ENCODE measurements at regions not wholly inside any gene's neighbourhood (a gene's known extent, or its start where the extent isn't known, plus 50 kb on each side); places are given as distances from the start of the nearest gene placed in this dataset.

GRCh38 chr2:7933672-7934071, 748.2 kb upstream of the ID2 start:
- peaks cover 2% of the 10 kb centered on the region; the same call in 1 of the 2 replicates for H3K27me3 Mint-ChIP-seq (ENCODE audit: low read depth)

More at GRCh38 chr2:7933672-7934071, 748.2 kb upstream of the ID2 start:
- H2AFZ ChIP-seq (ENCODE audit: low read length), result no peak overlapping the region
- no peak overlapping the region for H3K23ac ChIP-seq (ENCODE audit: insufficient read length, low read depth, low read length)
- H2BK15ac ChIP-seq (ENCODE audit: low read depth, low read length), result no peak overlapping the region
- H3K4ac ChIP-seq (ENCODE audit: low read depth, low read length), result no peak overlapping the region
- TF ChIP-seq, protein P1, sequence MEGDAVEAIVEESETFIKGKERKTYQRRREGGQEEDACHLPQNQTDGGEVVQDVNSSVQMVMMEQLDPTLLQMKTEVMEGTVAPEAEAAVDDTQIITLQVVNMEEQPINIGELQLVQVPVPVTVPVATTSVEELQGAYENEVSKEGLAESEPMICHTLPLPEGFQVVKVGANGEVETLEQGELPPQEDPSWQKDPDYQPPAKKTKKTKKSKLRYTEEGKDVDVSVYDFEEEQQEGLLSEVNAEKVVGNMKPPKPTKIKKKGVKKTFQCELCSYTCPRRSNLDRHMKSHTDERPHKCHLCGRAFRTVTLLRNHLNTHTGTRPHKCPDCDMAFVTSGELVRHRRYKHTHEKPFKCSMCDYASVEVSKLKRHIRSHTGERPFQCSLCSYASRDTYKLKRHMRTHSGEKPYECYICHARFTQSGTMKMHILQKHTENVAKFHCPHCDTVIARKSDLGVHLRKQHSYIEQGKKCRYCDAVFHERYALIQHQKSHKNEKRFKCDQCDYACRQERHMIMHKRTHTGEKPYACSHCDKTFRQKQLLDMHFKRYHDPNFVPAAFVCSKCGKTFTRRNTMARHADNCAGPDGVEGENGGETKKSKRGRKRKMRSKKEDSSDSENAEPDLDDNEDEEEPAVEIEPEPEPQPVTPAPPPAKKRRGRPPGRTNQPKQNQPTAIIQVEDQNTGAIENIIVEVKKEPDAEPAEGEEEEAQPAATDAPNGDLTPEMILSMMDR (conservative IDR thresholded peaks at IDR 0.05), result no peak
- H3K9me3 ChIP-seq (ENCODE audit: control insufficient read depth, low read depth, low read length), result no peaks in the 10 kb centered on the region
- H3K18ac ChIP-seq (ENCODE audit: insufficient read length, low read depth, low read length), result no peak overlapping the region
- no peak overlapping the region for H2BK12ac ChIP-seq (ENCODE audit: insufficient read length, low read depth, low read length)
- Mint-ChIP-seq H3K9me3 (peaks cover 0 to 1% of the 10 kb centered on the region in 2 experiments; a peak in 3 of 5 replicates), H3K36me3 (ENCODE audit: insufficient read depth in 1 of 3, low read depth in 3 of 3) (peaks cover 0 to under 1% (median 0%) of the 10 kb centered on the region in 3 experiments; a peak in 1 of 7 replicates), H3K27ac (no peak overlapping the region), H3K4me3 (no peak overlapping the region), H3K4me1 (peaks cover 0 to 6% of the 10 kb centered on the region in 2 experiments; a peak in 2 of 4 replicates)
- H2AK5ac ChIP-seq (ENCODE audit: insufficient read length, low read length), result no peak overlapping the region
- H3K56ac ChIP-seq (ENCODE audit: insufficient read length, low read depth, low read length), result no peak overlapping the region
- H3K9ac ChIP-seq (ENCODE audit: extremely low read depth, insufficient read length, low read length), result no peak overlapping the region
- H3K79me2 ChIP-seq (ENCODE audit: insufficient read depth, low read length), result no peaks in the 10 kb centered on the region
- H3K14ac ChIP-seq (ENCODE audit: insufficient read depth, low read length), result no peak overlapping the region
- no peak overlapping the region for H2BK120ac ChIP-seq (ENCODE audit: low read depth, low read length, poor library complexity, severe bottlenecking)
- H4K20me1 ChIP-seq (ENCODE audit: control insufficient read depth, insufficient read depth, insufficient read length), result no peaks in the 10 kb centered on the region
- no peak overlapping the region for H3T11ph ChIP-seq (ENCODE audit: low read length)
- H3K23me2 ChIP-seq (ENCODE audit: insufficient read length, low read depth, low read length, poor library complexity, severe bottlenecking), result no peaks in the 10 kb centered on the region
- H3K27me3 ChIP-seq (ENCODE audit: insufficient read depth, low read length), result no peaks in the 10 kb centered on the region
- no peak overlapping the region for H4K5ac ChIP-seq (ENCODE audit: insufficient read length, low read depth, low read length)
- no CpG with 5 or more reads among the region's 1 CpG for WGBS (ENCODE audit: extremely low coverage, insufficient read length, low lambda C conversion rate)
- no peaks in the 10 kb centered on the region for H3K4me1 ChIP-seq (ENCODE audit: insufficient read depth, low read length)
- no peak overlapping the region for H3K4me2 ChIP-seq (ENCODE audit: insufficient read depth, insufficient read length, low read length)
- no peak overlapping the region for H2BK5ac ChIP-seq (ENCODE audit: insufficient read length, low read length)
- H2BK20ac ChIP-seq (ENCODE audit: low read depth, low read length, poor library complexity, severe bottlenecking), result no peak overlapping the region
- no peak for DNase-seq
- no peak overlapping the region for H4K8ac ChIP-seq (replicated peaks; ENCODE audit: insufficient read length, low read depth, low read length)
- H3K79me1 ChIP-seq (ENCODE audit: insufficient read depth, low read depth, low read length, poor library complexity, severe bottlenecking), result no peaks in the 10 kb centered on the region
- H3K27ac ChIP-seq (ENCODE audit: insufficient read length, low read depth, low read length), result no peak overlapping the region
- H4K91ac ChIP-seq (ENCODE audit: insufficient read length, low read depth, low read length), result no peak overlapping the region

All from H9 (cell line).